HCT116 (cell line): ENCODE measurements at regions not wholly inside any gene's neighbourhood (a gene's known extent, or its start where the extent isn't known, plus 50 kb on each side); places are given as distances from the start of the nearest gene placed in this dataset.

Source experiments
- ATAC-seq: fragments of 200-7000 bp; cut with Tn5 transposase; 2 replicates; pipeline ENCODE4 v1.9.1; 2020; ENCODE audit warnings: mild to moderate bottlenecking, moderate library complexity
- BruUV-seq: library from RNA; stranded (reverse); fragments of 400-500 nt; replicated peaks from 2 replicates; lab custom pipeline; 2021; lab: Mats Ljungman, UMichigan
- CTCF ChIA-PET: fragments of 300-600 bp; sonication (Branson Sonifier 250); formaldehyde crosslinking; loops from one replicate; lab custom pipeline; 2021; ENCODE audit warnings: antibody characterized with exemption; lab: Charles Lee
- POLR2A ChIA-PET: fragments of 300-600, 350-600 bp; sonication (Branson Sonifier 250); formaldehyde crosslinking; loops from one replicate; lab custom pipeline; 2021; ENCODE audit warnings: antibody characterized with exemption; lab: Charles Lee
- RAD21 ChIA-PET, 2 experiments: fragments of 300-600 bp; sonication (Branson Sonifier 250); formaldehyde crosslinking; loops; one replicate each; lab custom pipeline; 2023; ENCODE audit warnings: low total read pairs in 2 of 2; ENCODE audit not compliant: uncharacterized antibody in 2 of 2, unreplicated experiment in 2 of 2, low non-redundant PET in 1 of 2; lab: Charles Lee
- DNase-seq: peaks from one replicate; pipeline ENCODE4 v3.0.0-alpha.2; 2010; ENCODE audit warnings: low read depth, low spot score
- H2AFZ ChIP-seq: fragments of 200-600 bp; shearing (Covaris generic), sonication (generic); 2 replicates; pipeline ENCODE4 v1.6.1; 2017; ENCODE audit warnings: low read depth, mixed run types, mixed read lengths, antibody characterized with exemption, low read length; ENCODE audit not compliant: poor library complexity, severe bottlenecking
- H3K27ac ChIP-seq: 2 replicates; pipeline ENCODE4 v1.5.1; 2012; ENCODE audit warnings: low read depth, low read length
- H3K27me3 ChIP-seq: fragments of 200-600 bp; sonication (generic); 2 replicates; pipeline ENCODE4 v1.6.1; 2016; ENCODE audit warnings: mixed run types, low read length, mixed read lengths; ENCODE audit not compliant: insufficient read depth
- H3K36me3 ChIP-seq, 2 experiments: fragments of 200-500 bp in 1 of 2; fragments of 200-600 bp in 1 of 2; sonication (Bioruptor generic) in 1 of 2; sonication (generic) in 1 of 2; 2 replicates each; pipeline versions ENCODE4 v1.5.1 to v1.6.1; 2014 to 2016; ENCODE audit warnings: low read length in 2 of 2, inconsistent platforms in 1 of 2, mixed read lengths in 1 of 2, mixed run types in 1 of 2; ENCODE audit not compliant: insufficient read depth in 2 of 2, control insufficient read depth in 1 of 2
- H3K4me1 ChIP-seq, 2 experiments: fragments of 200-600 bp in 1 of 2; sonication (generic) in 1 of 2; 2 replicates each; pipeline versions ENCODE4 v1.5.1 to v1.6.1; 2012 to 2017; ENCODE audit warnings: low read length in 2 of 2, inconsistent platforms in 1 of 2, mild to moderate bottlenecking in 1 of 2, mixed read lengths in 1 of 2, mixed run types in 1 of 2, moderate library complexity in 1 of 2; ENCODE audit not compliant: insufficient read depth in 2 of 2, control insufficient read depth in 1 of 2
- H3K4me2 ChIP-seq: fragments of 200-600 bp; sonication (generic); 2 replicates; pipeline ENCODE4 v1.6.1; 2017; ENCODE audit warnings: mixed run types, low read length, mixed read lengths
- H3K4me3 ChIP-seq, 2 experiments: fragments of 200-600 bp in 1 of 2; sonication (generic) in 1 of 2; replicated peaks in 1 of 2; 2 replicates each; pipeline ENCODE4 v1.5.1; 2011 to 2016; ENCODE audit warnings: low read length in 2 of 2, control low read depth in 1 of 2, low read depth in 1 of 2, mild to moderate bottlenecking in 1 of 2, mixed read lengths in 1 of 2, mixed run types in 1 of 2
- H3K79me2 ChIP-seq: fragments of 200-600 bp; sonication (generic); 2 replicates; pipeline ENCODE4 v1.6.1; 2017; ENCODE audit warnings: mild to moderate bottlenecking, mixed run types, low read length, moderate library complexity, mixed read lengths; ENCODE audit not compliant: insufficient read depth
- H3K9ac ChIP-seq: fragments of 200-600 bp; sonication (generic); 2 replicates; pipeline ENCODE4 v1.6.1; 2016; ENCODE audit warnings: low read length, mixed read lengths
- H3K9me2 ChIP-seq: fragments of 200-600 bp; sonication (generic), shearing (Covaris generic); 2 replicates; pipeline ENCODE4 v1.6.1; 2017; ENCODE audit warnings: mixed run types, mild to moderate bottlenecking, moderate library complexity; ENCODE audit not compliant: insufficient read depth
- H3K9me3 ChIP-seq, 2 experiments: fragments of 200-500 bp in 1 of 2; fragments of 200-600 bp in 1 of 2; sonication (Bioruptor generic) in 1 of 2; sonication (generic) in 1 of 2; 2 replicates each; pipeline ENCODE4 v1.6.1; 2014 to 2017; ENCODE audit warnings: low read length in 2 of 2, mixed read lengths in 2 of 2, inconsistent platforms in 1 of 2, low read depth in 1 of 2, mild to moderate bottlenecking in 1 of 2, mixed run types in 1 of 2, moderate library complexity in 1 of 2; ENCODE audit not compliant: control insufficient read depth in 1 of 2, insufficient read depth in 1 of 2
- H4K20me1 ChIP-seq: fragments of 200-600 bp; sonication (generic), shearing (Covaris generic); 2 replicates; pipeline ENCODE4 v1.6.1; 2017; ENCODE audit warnings: mixed run types, mild to moderate bottlenecking, moderate library complexity; ENCODE audit not compliant: insufficient read depth
- ATF3 ChIP-seq: IDR thresholded peaks from 2 replicates; pipeline ENCODE4 v1.6.1; 2012
- CEBPB ChIP-seq: IDR thresholded peaks from 2 replicates; pipeline ENCODE4 v1.6.1; 2012; ENCODE audit warnings: low read depth
- EGR1 ChIP-seq: IDR thresholded peaks from 2 replicates; pipeline ENCODE4 v1.6.1; 2012; ENCODE audit warnings: low read depth
- ELF1 ChIP-seq: IDR thresholded peaks from 2 replicates; pipeline ENCODE4 v1.6.1; 2012; ENCODE audit warnings: low read depth, borderline replicate concordance
- EZH2phosphoT487 ChIP-seq: fragments of 200-600 bp; IDR thresholded peaks from 2 replicates; pipeline ENCODE4 v1.6.1; 2018; ENCODE audit warnings: antibody characterized with exemption, borderline replicate concordance
- FOSL1 ChIP-seq: IDR thresholded peaks from 2 replicates; pipeline ENCODE4 v1.6.1; 2012; ENCODE audit warnings: low read depth
- MAX ChIP-seq: IDR thresholded peaks from 2 replicates; pipeline ENCODE4 v1.6.1; 2012
- POLR2A ChIP-seq: IDR thresholded peaks from 2 replicates; pipeline ENCODE4 v1.7.0; 2011; ENCODE audit warnings: borderline replicate concordance; ENCODE audit not compliant: insufficient read depth, insufficient read length; ENCODE audit errors: extremely low read depth
- SP1 ChIP-seq: IDR thresholded peaks from 2 replicates; pipeline ENCODE4 v1.6.1; 2012; ENCODE audit warnings: low read depth
- SRF ChIP-seq: IDR thresholded peaks from 2 replicates; pipeline ENCODE4 v1.6.1; 2012; ENCODE audit warnings: low read depth
- TCF7L2 ChIP-seq: IDR thresholded peaks from 2 replicates; pipeline ENCODE4 v1.7.0; 2011; ENCODE audit warnings: borderline replicate concordance, inconsistent platforms; ENCODE audit not compliant: insufficient read depth, insufficient read length; ENCODE audit errors: extremely low read depth
- YY1 ChIP-seq: IDR thresholded peaks from 2 replicates; pipeline ENCODE4 v1.6.1; 2011; ENCODE audit warnings: low read length, low read depth, moderate library complexity, mild to moderate bottlenecking; ENCODE audit not compliant: insufficient replicate concordance; ENCODE audit errors: extremely low read depth
- ZNF274 ChIP-seq: fragments of 200-500 bp; sonication (Bioruptor generic); IDR thresholded peaks from 2 replicates; pipeline ENCODE4 v1.6.1; 2014; ENCODE audit warnings: mild to moderate bottlenecking, low read depth, low read length, inconsistent platforms
- intact Hi-C: fragments of 100-400 bp; cut with micrococcal nuclease; formaldehyde crosslinking; loops from 2 replicates; pipeline ENCODE4 v1.10.0; 2022
- TF ChIP-seq, protein P1 (sequence below), 3 experiments: fragments of 200-600 bp in 1 of 3; sonication (generic) in 1 of 3; IDR thresholded peaks in 2 of 3; conservative IDR thresholded peaks in 1 of 3; 2 replicates each; pipeline ENCODE4 v1.5.1; 2012 to 2017; ENCODE audit warnings: low read depth in 2 of 3, low read length in 2 of 3, antibody characterized with exemption in 1 of 3, borderline replicate concordance in 1 of 3, control low read depth in 1 of 3, mild to moderate bottlenecking in 1 of 3, mixed read lengths in 1 of 3, mixed run types in 1 of 3, moderate library complexity in 1 of 3; ENCODE audit not compliant: insufficient read depth in 1 of 3
- TF ChIP-seq, protein P2 (sequence below): IDR thresholded peaks from 2 replicates; pipeline ENCODE4 v1.6.1; 2011; ENCODE audit warnings: mild to moderate bottlenecking, low read length, moderate library complexity; ENCODE audit not compliant: insufficient replicate concordance; ENCODE audit errors: extremely low read depth

GRCh38 chr4:62454535-62454934, 1254.4 kb downstream of the ADGRL3 start (continued):
- no peak for TF ChIP-seq EZH2phosphoT487
- TF ChIP-seq, protein P1, sequence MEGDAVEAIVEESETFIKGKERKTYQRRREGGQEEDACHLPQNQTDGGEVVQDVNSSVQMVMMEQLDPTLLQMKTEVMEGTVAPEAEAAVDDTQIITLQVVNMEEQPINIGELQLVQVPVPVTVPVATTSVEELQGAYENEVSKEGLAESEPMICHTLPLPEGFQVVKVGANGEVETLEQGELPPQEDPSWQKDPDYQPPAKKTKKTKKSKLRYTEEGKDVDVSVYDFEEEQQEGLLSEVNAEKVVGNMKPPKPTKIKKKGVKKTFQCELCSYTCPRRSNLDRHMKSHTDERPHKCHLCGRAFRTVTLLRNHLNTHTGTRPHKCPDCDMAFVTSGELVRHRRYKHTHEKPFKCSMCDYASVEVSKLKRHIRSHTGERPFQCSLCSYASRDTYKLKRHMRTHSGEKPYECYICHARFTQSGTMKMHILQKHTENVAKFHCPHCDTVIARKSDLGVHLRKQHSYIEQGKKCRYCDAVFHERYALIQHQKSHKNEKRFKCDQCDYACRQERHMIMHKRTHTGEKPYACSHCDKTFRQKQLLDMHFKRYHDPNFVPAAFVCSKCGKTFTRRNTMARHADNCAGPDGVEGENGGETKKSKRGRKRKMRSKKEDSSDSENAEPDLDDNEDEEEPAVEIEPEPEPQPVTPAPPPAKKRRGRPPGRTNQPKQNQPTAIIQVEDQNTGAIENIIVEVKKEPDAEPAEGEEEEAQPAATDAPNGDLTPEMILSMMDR (IDR thresholded peaks at IDR 0.05 in 2 of 3, conservative IDR thresholded peaks at IDR 0.05 in 1 of 3; ENCODE audit: borderline replicate concordance in 1 of 3, insufficient read depth in 1 of 3, low read depth in 2 of 3, low read length in 2 of 3) = no peak
- TF ChIP-seq, all 23 proteins: peak for 0

- DNase-seq (no peak), ATAC-seq (no peak)
- Histone ChIP-seq H2AFZ (no peak overlapping the region), H3K4me3 (no peak overlapping the region), H3K36me3 (no peaks in the 10 kb centered on the region), H3K9me3 (peaks cover 12 to 19% of the 10 kb centered on the region in 2 experiments; a peak in 2 of 4 replicates), H3K9me2 (no peaks in the 10 kb centered on the region), H3K9ac (no peak overlapping the region)
- RAD21 ChIA-PET = no interaction called here
- CTCF ChIA-PET = no interaction called here
- POLR2A ChIA-PET = no interaction called here
- no peak for TF ChIP-seq ATF3
- TF ChIP-seq POLR2A = no peak
- TF ChIP-seq ZNF274 = no peak
- no peak for TF ChIP-seq CEBPB
- no peak for TF ChIP-seq FOSL1
- TF ChIP-seq SP1 = no peak
- no peak for TF ChIP-seq EGR1
- TF ChIP-seq SRF = no peak
- TF ChIP-seq ELF1 = no peak
- TF ChIP-seq, protein P1 (IDR thresholded peaks at IDR 0.05 in 2 of 3, conservative IDR thresholded peaks at IDR 0.05 in 1 of 3; ENCODE audit: borderline replicate concordance in 1 of 3, insufficient read depth in 1 of 3, low read depth in 2 of 3, low read length in 2 of 3) = no peak
- TF ChIP-seq YY1 = no peak
- no peak for TF ChIP-seq TCF7L2
- TF ChIP-seq MAX = no peak
- TF ChIP-seq, protein P2, sequence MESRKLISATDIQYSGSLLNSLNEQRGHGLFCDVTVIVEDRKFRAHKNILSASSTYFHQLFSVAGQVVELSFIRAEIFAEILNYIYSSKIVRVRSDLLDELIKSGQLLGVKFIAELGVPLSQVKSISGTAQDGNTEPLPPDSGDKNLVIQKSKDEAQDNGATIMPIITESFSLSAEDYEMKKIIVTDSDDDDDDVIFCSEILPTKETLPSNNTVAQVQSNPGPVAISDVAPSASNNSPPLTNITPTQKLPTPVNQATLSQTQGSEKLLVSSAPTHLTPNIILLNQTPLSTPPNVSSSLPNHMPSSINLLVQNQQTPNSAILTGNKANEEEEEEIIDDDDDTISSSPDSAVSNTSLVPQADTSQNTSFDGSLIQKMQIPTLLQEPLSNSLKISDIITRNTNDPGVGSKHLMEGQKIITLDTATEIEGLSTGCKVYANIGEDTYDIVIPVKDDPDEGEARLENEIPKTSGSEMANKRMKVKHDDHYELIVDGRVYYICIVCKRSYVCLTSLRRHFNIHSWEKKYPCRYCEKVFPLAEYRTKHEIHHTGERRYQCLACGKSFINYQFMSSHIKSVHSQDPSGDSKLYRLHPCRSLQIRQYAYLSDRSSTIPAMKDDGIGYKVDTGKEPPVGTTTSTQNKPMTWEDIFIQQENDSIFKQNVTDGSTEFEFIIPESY = no peak
- TF ChIP-seq, all 23 proteins: peak for 0
- BruUV-seq = no TSS peak
- Histone ChIP-seq H3K79me2 (no peaks in the 10 kb centered on the region), H3K27me3 (no peaks in the 10 kb centered on the region), H3K4me2 (no peak overlapping the region), H3K27ac (no peak overlapping the region), H3K4me1 (no peaks in the 10 kb centered on the region), H4K20me1 (no peaks in the 10 kb centered on the region)
- intact Hi-C loops = no loop called here
Measured at GRCh38 chr4:62450740-62451139, 1250.6 kb downstream of the ADGRL3 start.
